ENCODE measurements at regions not wholly inside any gene's neighbourhood (a gene's known extent, or its start where the extent isn't known, plus 50 kb on each side); places are given as distances from the start of the nearest gene placed in this dataset.

DNA sequence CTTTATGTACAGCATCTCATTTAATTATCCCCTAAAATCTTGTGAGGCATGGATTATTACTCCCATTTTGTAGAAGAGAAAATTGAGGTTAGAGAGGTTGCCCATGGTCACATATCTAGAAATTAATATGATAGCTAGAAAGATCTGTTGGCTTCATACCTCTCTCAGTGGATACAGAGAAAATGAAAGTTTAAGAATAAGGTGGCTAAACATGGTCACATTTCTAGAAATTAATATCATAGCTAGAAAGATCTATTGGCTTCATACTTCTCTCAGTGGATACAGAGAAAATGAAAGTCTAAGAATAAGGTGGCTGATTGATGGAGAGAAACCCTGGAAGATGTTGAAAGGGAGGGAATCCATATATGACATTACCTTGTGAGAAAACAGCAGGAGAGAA lies 260.7 kb upstream of the MAN1A1 start:
- no peaks in the 10 kb centered on the region for H3K27me3 ChIP-seq
- no peak overlapping the region for H3K4me3 ChIP-seq
- DNase-seq: no peak
- no peaks in the 10 kb centered on the region for H3K36me3 ChIP-seq
- no peaks in the 10 kb centered on the region for H3K9me3 ChIP-seq
- H3K4me1 ChIP-seq: no peaks in the 10 kb centered on the region
- H3K27ac ChIP-seq: no peak overlapping the region
- no peak for TF ChIP-seq POLR2A (IDR thresholded peaks at IDR 0.05)
- no peak for TF ChIP-seq CTCF (IDR thresholded peaks at IDR 0.05)

DNA sequence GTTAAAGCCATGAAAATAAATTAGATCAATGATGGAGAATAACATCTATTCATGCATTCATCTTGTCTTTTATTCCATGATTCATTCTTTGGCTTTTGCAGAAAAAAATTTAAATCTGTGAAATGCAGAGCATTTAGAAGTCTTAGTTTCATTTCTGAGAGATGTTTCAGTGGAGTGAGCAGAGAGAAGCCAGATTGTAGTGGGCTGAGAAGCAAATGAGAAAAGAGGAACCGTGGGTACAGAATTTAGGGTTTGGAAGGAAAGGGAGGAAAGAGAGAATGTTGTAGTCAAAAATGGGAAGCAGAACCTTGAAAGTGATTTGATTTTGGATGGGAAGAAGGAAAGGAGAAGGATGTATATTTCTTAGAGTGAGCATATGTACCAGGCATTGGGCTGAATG lies 260.3 kb upstream of the MAN1A1 start:
- Histone ChIP-seq H3K27me3 (no peaks in the 10 kb centered on the region), H3K4me3 (no peak overlapping the region), H3K36me3 (no peaks in the 10 kb centered on the region), H3K27ac (no peak overlapping the region), H3K9me3 (no peaks in the 10 kb centered on the region), H3K4me1 (no peaks in the 10 kb centered on the region)
- TF ChIP-seq POLR2A (IDR thresholded peaks at IDR 0.05): no peak
- TF ChIP-seq CTCF (IDR thresholded peaks at IDR 0.05): no peak
- DNase-seq: no peak

DNA sequence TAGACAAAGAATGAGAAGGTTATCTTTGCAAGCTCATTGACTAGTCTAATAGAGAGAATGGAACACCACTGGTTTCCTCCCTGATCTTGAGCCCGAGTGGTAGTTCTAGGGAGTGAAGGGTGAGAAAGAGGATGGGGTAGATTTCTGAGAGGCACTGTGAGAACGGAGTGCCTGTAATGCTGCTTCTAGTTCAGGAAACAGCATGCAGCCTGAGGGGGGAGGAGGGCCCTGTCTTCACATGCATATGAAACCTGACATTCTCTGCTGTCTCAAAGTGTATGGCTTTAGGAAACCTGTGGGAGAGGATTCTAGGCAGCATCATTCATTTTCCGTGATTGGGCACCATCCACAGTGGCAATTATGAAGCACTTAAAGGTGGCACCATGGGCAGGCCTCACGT lies 259.4 kb upstream of the MAN1A1 start:
- H3K27ac ChIP-seq: no peak overlapping the region
- no peak for TF ChIP-seq POLR2A (IDR thresholded peaks at IDR 0.05)
- TF ChIP-seq CTCF (IDR thresholded peaks at IDR 0.05): no peak
- H3K27me3 ChIP-seq: no peaks in the 10 kb centered on the region
- no peaks in the 10 kb centered on the region for H3K9me3 ChIP-seq
- no peaks in the 10 kb centered on the region for H3K4me1 ChIP-seq
- no peaks in the 10 kb centered on the region for H3K36me3 ChIP-seq
- H3K4me3 ChIP-seq: no peak overlapping the region
- DNase-seq: no peak

- Histone ChIP-seq H3K27me3 (no peaks in the 10 kb centered on the region), H3K9me3 (no peaks in the 10 kb centered on the region), H3K4me1 (no peaks in the 10 kb centered on the region), H3K36me3 (no peaks in the 10 kb centered on the region), H3K27ac (no peak overlapping the region), H3K4me3 (no peak overlapping the region)
- TF ChIP-seq CTCF (IDR thresholded peaks at IDR 0.05): no peak
- TF ChIP-seq POLR2A (IDR thresholded peaks at IDR 0.05): no peak
- no peak for DNase-seq
Observed at GRCh38 chr6:119604124-119604523, 254.6 kb upstream of the MAN1A1 start.

DNA sequence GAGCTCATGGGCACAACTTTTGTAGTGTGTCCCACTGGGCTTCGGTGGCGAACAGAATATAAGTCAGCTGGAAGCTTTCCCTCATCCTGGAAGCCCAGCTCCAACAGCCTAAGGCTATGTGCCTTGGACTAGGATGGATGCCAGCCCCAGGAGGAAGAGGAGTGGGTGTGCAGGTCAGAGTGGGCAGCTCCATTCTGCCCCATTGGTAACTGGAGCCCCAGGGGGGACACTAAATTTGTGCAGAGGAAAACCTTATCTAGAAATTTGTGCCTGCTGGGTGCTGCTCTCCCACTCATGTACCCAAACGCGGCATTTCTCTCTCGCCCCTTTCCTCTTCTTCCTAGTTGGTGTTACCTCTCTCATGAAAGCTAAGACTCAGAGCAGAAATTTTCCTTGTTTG lies 253.9 kb upstream of the MAN1A1 start:
- Histone ChIP-seq H3K27ac (no peak overlapping the region), H3K27me3 (no peaks in the 10 kb centered on the region), H3K4me3 (no peak overlapping the region), H3K4me1 (no peaks in the 10 kb centered on the region), H3K36me3 (no peaks in the 10 kb centered on the region), H3K9me3 (no peaks in the 10 kb centered on the region)
- no peak for DNase-seq
- no peak for TF ChIP-seq POLR2A (IDR thresholded peaks at IDR 0.05)

- no peak overlapping the region for H3K27ac ChIP-seq
- H3K4me3 ChIP-seq: no peak overlapping the region
- no peaks in the 10 kb centered on the region for H3K4me1 ChIP-seq
- H3K9me3 ChIP-seq: no peaks in the 10 kb centered on the region
- no peak for TF ChIP-seq CTCF (IDR thresholded peaks at IDR 0.05)
- TF ChIP-seq POLR2A (IDR thresholded peaks at IDR 0.05): no peak
- DNase-seq: no peak
- H3K27me3 ChIP-seq: no peaks in the 10 kb centered on the region
- no peaks in the 10 kb centered on the region for H3K36me3 ChIP-seq
Observed at GRCh38 chr6:119602215-119603178, 252.9 kb upstream of the MAN1A1 start.

Data from Peyer's patch (tissue), 4 donors.